Inferior parietal cortex (tissue), 1 donor: ENCODE measurements at regions not wholly inside any gene's neighbourhood (a gene's known extent, or its start where the extent isn't known, plus 50 kb on each side); places are given as distances from the start of the nearest gene placed in this dataset.

ENCODE experiments used
- DNase-seq: peaks from one replicate; pipeline ENCODE4 v3.0.0-alpha.2; 2016; ENCODE audit errors: extremely low spot score

GRCh38 chr14:86997271-86997670 lies 995.7 kb downstream of the GALC start:
- no peak for DNase-seq

DNA sequence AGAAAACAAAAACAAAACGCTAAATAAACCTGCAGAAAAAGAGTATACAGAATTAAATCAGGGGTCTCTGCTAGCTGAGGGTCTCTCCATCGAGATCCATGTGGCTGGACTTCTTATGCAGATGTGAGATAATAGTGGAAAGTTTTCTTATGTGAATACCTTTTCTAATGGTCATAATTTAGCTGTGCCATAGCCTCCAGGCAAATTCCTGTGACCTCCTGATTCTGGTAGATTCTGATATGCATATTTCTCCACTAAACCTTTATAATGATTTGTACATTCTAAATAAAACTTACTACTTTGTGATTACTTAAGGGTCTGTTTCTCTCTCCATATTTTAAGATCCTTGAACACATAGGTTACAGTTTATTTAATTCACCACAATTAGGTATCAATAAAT lies 1002.6 kb downstream of the GALC start:
- DNase-seq = no peak

DNA sequence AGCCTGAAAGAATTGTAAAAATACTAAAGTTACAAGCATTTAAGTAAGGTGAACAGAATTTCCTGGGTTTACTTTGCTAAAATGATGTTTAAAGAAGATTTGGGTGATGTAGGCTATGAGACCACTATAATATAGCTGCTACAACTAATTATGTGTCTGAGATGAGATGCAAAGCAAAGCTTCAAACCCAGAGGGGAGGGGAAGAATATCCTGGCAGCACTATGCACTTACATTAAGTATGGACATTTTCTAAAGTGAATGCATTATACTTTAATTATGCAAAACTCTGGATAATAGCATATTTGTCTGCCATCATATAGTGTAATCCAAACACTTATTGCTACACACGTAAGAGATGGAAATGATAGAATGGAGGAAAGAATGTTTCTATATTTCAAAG lies 1003.7 kb downstream of the GALC start:
- no peak for DNase-seq

GRCh38 chr14:86987966-86988365 lies 1005.0 kb downstream of the GALC start:
- DNase-seq = no peak

DNA sequence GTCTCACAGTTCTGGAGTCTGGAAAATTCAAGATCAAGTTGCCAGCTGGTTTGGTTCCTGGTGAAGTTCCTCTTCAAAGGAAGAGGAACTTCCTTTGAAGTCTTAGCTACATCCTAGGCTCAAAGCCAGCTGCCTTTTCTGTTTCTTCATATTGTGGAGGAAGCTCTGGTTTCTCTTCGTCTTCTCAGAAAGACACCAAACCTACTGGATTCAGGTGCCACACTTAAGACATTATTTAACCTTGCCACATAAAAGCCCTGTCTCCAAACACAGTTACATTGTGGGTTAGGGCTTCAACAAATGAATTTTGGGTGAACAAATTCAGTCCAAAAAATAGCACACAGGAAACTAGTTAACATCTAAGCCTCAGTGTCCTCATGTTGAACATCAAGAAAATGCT lies 1019.8 kb downstream of the GALC start:
- no peak for DNase-seq

DNA sequence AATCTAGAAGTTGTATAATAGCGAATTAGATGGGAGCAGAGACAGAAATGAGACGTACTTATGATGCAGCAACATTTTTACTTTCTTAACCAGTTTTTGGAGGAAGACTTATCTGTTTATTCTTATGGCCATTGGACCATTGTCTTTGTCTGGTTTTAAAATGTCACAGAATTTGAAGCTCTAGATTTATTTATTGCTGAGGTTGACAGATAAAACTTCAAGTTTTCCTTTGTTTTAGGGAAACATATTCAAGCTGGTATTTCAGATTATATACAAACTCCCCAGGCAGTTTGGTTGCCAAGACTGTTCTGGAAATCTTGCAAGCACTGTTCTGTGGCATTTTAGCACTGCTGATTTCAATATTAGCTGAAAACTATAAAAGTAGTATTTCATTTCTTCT lies 1021.7 kb downstream of the GALC start:
- no peak for DNase-seq

DNA sequence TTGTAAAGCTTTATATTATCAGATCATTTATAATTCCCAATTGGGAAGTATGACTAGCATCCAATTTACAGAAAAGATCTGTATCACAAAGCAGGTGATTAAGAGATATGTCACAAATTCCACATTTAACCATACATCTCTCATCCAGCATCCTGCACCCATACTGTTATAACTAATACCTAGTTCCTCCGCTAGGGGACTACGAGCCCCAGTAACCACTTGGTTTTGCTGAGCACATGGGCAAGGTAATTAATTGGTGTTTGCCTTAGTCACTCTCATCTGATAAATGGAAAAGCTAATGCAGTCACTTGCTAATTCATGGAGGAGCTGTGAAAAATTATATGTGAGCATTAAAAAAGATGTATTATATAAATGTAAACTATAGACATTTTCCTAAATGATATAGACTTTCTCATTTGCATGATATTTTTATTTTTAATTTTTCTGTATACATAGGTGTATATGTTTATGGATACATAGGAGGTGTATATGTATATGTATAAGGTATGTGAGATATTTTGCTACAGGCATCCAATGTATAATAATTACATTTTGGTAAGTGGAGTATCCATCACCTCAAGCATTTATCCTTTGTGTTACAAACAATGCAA lies 1031.8 kb downstream of the GALC start:
- no peak for DNase-seq

DNA sequence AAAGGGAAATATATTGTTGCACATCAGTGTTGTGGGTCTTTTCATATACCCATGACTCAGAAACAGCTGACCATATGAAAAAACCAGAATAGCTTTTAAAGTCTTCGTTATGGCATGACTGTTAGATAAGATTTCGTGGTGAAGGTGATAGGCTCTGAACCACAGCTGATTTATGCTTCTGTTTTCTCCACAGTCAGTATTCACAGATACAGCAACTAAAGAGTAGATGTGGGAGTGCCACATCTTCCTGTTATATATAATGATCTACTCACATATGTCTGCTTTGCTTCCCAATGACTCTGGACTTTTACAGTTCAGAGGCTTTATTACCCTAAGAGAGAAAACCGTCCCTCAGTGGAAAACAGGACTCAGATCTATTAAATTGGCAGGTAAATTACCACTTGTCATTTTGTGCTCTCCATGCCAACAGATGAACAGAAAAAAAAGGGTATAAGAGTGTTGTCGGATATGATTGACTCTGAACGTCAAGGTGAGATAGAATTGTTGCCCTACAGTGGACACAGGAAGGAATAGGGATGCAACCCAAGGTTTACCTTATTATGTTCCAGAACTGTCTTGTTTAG lies 1037.1 kb downstream of the GALC start:
- no peak for DNase-seq

DNA sequence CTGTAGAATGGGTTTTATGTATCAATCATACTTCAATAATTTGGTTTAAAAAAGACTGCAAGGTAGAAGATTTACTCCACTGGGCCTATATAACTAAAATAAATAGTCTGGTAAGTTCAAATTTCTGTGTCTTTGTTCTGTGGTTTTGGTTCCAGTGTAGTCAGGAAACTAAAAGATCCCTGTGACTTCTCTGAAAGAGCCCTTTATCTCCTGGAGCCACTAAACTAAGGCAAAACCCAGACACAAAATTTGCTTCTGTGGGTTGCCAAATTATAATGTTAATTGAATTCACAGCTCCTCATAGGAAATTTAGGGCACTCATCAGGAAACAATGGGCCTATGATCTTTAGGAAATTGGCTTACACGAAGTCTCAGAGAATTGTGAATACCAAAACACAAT lies 1038.4 kb downstream of the GALC start:
- DNase-seq = no peak

- DNase-seq = no peak
Observed at GRCh38 chr14:86946446-86946845, 1046.5 kb downstream of the GALC start.

DNA sequence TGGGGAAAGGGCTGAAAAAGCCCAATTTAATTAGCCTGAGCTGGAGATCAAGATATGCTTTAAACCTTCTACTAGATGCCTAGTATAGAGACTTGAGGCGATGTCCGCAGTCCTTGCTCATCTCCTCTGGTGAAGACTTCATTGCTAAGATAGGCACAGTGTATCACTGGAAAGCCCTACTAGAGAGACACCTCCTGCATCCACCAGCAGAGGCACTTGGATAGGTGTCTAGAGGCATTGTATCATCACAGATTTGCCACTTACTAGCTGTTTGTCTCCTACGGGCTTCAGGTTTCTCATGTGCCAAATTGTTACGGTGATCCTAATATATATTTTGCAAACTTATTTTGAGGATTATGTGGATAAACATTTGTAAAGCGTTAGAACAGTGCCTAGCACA lies 1048.5 kb downstream of the GALC start:
- DNase-seq = no peak

- DNase-seq = no peak
Observed at GRCh38 chr14:86943391-86944365, 1049.3 kb downstream of the GALC start.

DNA sequence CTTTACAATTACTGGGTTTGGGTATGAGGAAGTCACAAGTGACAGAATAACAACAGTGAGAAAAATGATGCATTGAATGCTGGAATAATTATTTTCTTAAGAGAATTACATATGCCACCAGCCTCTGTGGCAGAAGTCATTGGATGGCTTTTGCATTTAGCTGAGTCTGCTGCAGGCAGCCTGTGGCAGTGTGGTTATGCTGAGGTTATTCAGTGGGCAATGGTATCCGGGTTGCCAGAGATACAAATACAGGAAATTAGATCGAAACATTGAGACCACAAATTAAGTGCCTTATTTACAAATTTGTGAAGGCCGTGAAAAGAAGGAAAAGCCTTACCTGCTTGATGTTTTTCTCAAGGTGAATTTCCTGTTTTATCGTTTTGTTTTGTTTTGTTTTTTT lies 1050.0 kb downstream of the GALC start:
- DNase-seq = no peak

DNA sequence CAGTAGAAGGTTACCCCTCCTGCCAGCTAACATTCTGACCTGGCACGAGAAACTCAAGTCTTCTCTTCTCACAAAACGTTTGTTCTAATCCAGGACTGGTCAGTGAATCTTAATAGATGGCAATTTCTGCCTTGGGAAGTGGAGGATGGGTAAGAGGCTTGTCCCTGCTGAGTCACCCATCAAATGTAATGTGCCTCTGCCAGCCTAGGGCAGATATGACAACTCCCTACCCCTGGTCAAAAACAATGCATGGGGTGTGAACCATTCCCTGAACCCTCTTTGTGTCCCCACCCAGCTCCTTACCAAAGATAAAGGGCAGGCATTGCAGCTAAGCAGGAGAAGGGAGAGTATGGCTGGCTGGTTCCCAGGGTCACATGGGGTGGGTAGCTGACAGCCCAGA lies 1052.9 kb downstream of the GALC start:
- no peak for DNase-seq

GRCh38 chr14:86938320-86938719 lies 1054.7 kb downstream of the GALC start:
- DNase-seq = no peak

- no peak for DNase-seq
Observed at GRCh38 chr14:86936556-86936955, 1056.4 kb downstream of the GALC start.

DNA sequence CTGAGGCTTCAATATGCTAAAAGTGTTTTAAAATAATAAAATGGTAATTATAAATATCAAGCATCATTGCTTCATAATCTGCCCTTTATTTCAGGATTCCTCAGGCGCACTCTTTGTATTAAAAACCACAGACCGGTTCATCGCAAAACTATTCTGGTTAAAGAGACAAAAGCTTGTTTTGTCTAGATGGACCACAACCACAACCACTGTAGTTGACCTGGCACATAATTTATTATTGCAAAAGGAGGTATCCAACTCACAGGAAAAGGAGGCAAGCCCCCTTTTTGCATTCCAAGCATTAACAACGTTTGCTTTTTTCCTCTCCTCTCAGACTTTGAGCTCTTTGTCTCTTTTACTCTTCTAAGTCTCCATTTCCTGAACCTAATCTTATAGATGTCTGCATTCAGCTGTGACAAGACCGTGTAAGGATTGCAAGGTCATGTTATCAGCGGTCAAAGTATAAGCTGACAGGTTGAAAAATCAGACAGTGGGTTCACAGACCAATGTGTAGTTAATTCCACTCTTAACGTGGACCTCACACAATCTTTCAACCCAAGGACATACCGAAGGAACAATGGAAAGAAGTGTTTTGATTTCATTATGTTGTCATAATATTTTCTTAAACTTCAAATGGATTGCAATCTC lies 1057.6 kb downstream of the GALC start:
- DNase-seq = no peak

- DNase-seq = no peak
Observed at GRCh38 chr14:86933958-86934595, 1058.9 kb downstream of the GALC start.

DNA sequence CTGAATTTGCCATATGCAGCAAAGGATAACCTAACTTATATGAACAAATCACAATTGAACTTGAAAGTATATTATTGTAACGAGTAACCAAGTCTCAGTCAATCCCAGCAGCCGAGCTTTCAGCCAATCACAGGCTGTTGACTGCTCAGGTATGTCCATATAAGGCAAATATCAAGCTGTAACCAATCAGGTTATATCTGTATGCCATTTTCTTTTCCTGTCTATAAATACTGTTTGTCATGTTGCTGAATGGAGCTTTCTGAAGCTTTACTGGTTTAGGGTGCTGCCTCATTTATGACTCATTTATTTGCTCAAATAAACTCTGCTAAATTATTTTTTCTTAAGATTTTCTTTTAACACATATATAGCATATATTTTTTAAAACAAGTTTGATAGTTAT lies 1059.5 kb downstream of the GALC start:
- DNase-seq = no peak

- DNase-seq = no peak
Observed at GRCh38 chr14:86915406-86915805, 1077.6 kb downstream of the GALC start.

DNA sequence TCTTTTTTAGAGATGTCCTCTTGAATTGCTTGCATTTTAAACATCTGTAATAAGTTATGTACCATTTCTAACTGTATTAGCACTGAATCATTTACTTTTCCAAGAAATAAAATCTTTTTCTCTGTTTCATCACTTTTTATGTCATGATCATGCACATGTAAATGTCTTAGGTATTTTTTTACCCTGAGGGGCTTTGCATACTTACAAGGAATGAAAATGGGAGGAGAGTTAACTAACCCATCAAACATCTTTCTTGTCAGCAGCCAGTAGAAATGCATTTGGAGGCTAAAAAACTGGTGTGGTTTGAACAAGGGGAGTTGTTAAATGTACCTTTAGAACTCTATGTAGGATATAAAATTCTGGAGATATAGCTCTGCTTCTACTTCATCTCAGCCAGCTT lies 1080.3 kb downstream of the GALC start:
- DNase-seq = no peak

GRCh38 chr14:86911486-86911885 lies 1081.5 kb downstream of the GALC start:
- no peak for DNase-seq
